AG04450 (cell line): ENCODE measurements at regions not wholly inside any gene's neighbourhood (a gene's known extent, or its start where the extent isn't known, plus 50 kb on each side); places are given as distances from the start of the nearest gene placed in this dataset.

ENCODE experiments used
- CTCF ChIA-PET: fragments of 300-600, 350-600 bp; formaldehyde crosslinking; extraction: SDS; loops from one replicate; lab custom pipeline; 2022; ENCODE audit warnings: antibody characterized with exemption, inconsistent platforms; lab: Charles Lee
- POLR2A ChIA-PET: fragments of 350-600 bp; formaldehyde crosslinking; extraction: SDS; loops from one replicate; lab custom pipeline; 2021; ENCODE audit warnings: antibody characterized with exemption, inconsistent platforms; lab: Yijun Ruan, JAX
- DNase-seq: peaks from one replicate; pipeline ENCODE4 v3.0.0-alpha.2; 2011; ENCODE audit warnings: low read depth, low spot score
- H3K27ac ChIP-seq: one replicate; pipeline ENCODE4 v1.5.1; 2012; ENCODE audit warnings: low read depth, low read length, control low read depth
- H3K27me3 ChIP-seq: one replicate; pipeline ENCODE4 v1.6.0; 2012; ENCODE audit warnings: low read length; ENCODE audit not compliant: control insufficient read depth, insufficient read depth
- H3K4me3 ChIP-seq: 2 replicates; pipeline ENCODE4 v1.5.1; 2011; ENCODE audit warnings: mild to moderate bottlenecking, low read depth, low read length, control low read depth
- H3K9me3 ChIP-seq: 2 replicates; pipeline ENCODE4 v1.5.1; 2012; ENCODE audit warnings: low read length; ENCODE audit not compliant: control insufficient read depth, insufficient read depth
- CTCF ChIP-seq: IDR thresholded peaks from 2 replicates; pipeline ENCODE4 v1.5.1; 2011; ENCODE audit warnings: low read depth, low read length, control low read depth, inconsistent platforms

- TF ChIP-seq CTCF = no peak
- ChIA-PET POLR2A (no interaction called here), CTCF (no interaction called here)
- H3K27me3 ChIP-seq = no peaks in the 10 kb centered on the region
- H3K9me3 ChIP-seq = no peaks in the 10 kb centered on the region
- H3K4me3 ChIP-seq = no peak overlapping the region
- no peak for DNase-seq
- H3K27ac ChIP-seq = no peak overlapping the region
These were observed 172.5 kb upstream of the GLRA1 start for GRCh38 chr5:152097128-152097527.

GRCh38 chr5:152094716-152095115, 170.1 kb upstream of the GLRA1 start:
- Histone ChIP-seq H3K9me3 (no peaks in the 10 kb centered on the region), H3K27ac (no peak overlapping the region), H3K27me3 (no peaks in the 10 kb centered on the region), H3K4me3 (no peak overlapping the region)
- CTCF ChIA-PET = interaction anchor here (0.7 kb wide), 1 partner anchor 22 kb away, joined by 5 read pairs; no protein-coding TSS in a partner anchor
- no peak for DNase-seq
- TF ChIP-seq CTCF = no peak
- POLR2A ChIA-PET = interaction anchor here (0.7 kb wide), 1 partner anchor 21 kb away, joined by 8 read pairs; no protein-coding TSS in a partner anchor

GRCh38 chr5:152094060-152094459, 169.4 kb upstream of the GLRA1 start:
- ChIA-PET POLR2A (no interaction called here), CTCF (no interaction called here)
- TF ChIP-seq CTCF = no peak
- no peaks in the 10 kb centered on the region for H3K27me3 ChIP-seq
- DNase-seq = no peak
- no peaks in the 10 kb centered on the region for H3K9me3 ChIP-seq
- H3K27ac ChIP-seq = no peak overlapping the region
- H3K4me3 ChIP-seq = no peak overlapping the region

GRCh38 chr5:152092580-152092979, 167.9 kb upstream of the GLRA1 start:
- CTCF ChIA-PET = no interaction called here
- H3K27me3 ChIP-seq = no peaks in the 10 kb centered on the region
- H3K9me3 ChIP-seq = no peaks in the 10 kb centered on the region
- H3K4me3 ChIP-seq = no peak overlapping the region
- no peak overlapping the region for H3K27ac ChIP-seq
- POLR2A ChIA-PET = no interaction called here
- TF ChIP-seq CTCF = no peak
- DNase-seq = no peak

- TF ChIP-seq CTCF = no peak
- H3K4me3 ChIP-seq = no peak overlapping the region
- no peak for DNase-seq
- H3K9me3 ChIP-seq = no peaks in the 10 kb centered on the region
- H3K27ac ChIP-seq = no peak overlapping the region
- POLR2A ChIA-PET = no interaction called here
- H3K27me3 ChIP-seq = no peaks in the 10 kb centered on the region
- CTCF ChIA-PET = no interaction called here
These were observed 165.0 kb upstream of the GLRA1 start for GRCh38 chr5:152089644-152090043.
